ENCODE measurements at regions not wholly inside any gene's neighbourhood (a gene's known extent, or its start where the extent isn't known, plus 50 kb on each side); places are given as distances from the start of the nearest gene placed in this dataset.
A peak's percentile ranks its signal among the peaks of the same experiment; 100 is the strongest.
"Not testable (repeated sequence)": the region's sequence is repeated elsewhere in the genome, so short reads cannot be mapped to it uniquely, and the experiment has no call there.

DNA sequence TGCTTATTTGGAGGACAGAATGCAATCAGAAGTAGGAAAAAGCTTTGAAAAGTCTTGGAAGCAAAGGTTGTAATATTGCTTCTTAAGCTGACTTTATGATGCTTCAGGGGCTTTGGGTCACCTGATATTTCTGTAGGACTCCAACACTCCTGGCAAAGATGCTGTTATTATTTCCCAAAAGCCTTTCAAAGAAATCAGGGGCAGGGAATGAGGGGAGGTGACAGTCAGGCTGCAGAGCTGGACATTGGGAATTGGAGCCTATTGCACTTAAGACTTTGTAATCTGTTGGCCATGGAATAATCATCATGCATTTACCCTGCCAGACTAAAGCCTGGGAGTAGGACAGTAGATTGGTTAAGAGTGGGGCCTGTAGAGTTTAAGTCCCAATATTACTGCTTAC, 168.3 kb upstream of the IL12B start:
- DNase-seq (ENCODE audit: low read depth, low spot score) = no peak

GRCh38 chr5:159502116-159502515, 171.8 kb upstream of the IL12B start:
- DNase-seq (ENCODE audit: low read depth, low spot score) = not testable (repeated sequence)

DNA sequence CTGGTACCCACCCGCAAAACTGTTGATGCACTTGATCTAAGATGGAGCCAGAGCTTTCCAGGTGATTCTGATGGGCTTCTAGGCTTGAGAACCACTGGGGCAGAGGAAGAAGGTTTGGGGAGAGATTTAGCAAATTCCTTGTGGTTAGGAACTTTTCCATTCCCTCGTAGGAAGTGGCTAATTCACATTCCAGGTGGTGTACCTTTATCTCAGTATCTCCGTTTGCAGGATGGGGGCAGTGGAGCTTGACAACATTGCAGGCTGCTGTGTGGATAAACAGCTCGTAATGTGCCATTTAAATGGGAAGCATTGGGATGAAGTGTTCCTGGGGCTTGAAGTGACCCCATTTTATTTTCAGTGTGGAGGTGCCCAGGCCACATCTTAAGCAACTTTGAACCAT, 172.9 kb upstream of the IL12B start:
- peak; percentile 15 for DNase-seq (ENCODE audit: low read depth, low spot score)

- no peak for DNase-seq (ENCODE audit: low read depth, low spot score)
Measured at GRCh38 chr5:159504106-159504856, 174.0 kb upstream of the IL12B start.

- peak; percentile 79 for DNase-seq (ENCODE audit: low read depth, low spot score)
Measured at GRCh38 chr5:159504857-159505304, 174.6 kb upstream of the IL12B start.

GRCh38 chr5:159507055-159507454, 176.8 kb upstream of the IL12B start:
- DNase-seq (ENCODE audit: low read depth, low spot score) = no peak

GRCh38 chr5:159507661-159508060, 177.4 kb upstream of the IL12B start:
- DNase-seq (ENCODE audit: low read depth, low spot score) = no peak

- DNase-seq (ENCODE audit: low read depth, low spot score) = no peak
Measured at GRCh38 chr5:159508344-159508743, 178.1 kb upstream of the IL12B start.

- DNase-seq (ENCODE audit: low read depth, low spot score) = no peak
Measured at GRCh38 chr5:159509002-159509660, 178.8 kb upstream of the IL12B start.

DNA sequence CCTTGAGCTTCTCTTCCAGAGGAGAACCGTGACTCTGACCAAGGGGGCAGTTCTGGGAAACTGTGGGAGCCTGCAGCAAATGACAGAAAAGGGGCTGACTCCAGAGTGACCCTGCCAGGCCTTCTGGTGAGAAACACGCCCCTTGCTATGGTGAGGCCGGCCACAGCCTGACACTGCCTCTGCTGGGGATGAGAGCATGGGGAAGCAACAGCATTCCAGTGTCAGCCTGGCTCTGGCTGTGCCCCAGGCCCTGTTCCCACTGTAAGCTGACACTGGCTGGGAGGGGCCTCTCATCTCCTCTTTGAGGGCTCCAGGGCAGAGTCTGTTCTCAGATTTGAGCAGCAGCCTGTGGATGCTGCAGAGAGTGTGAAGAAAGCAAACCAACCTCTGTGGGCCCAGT, 180.0 kb upstream of the IL12B start:
- DNase-seq (ENCODE audit: low read depth, low spot score) = peak; percentile 89

DNA sequence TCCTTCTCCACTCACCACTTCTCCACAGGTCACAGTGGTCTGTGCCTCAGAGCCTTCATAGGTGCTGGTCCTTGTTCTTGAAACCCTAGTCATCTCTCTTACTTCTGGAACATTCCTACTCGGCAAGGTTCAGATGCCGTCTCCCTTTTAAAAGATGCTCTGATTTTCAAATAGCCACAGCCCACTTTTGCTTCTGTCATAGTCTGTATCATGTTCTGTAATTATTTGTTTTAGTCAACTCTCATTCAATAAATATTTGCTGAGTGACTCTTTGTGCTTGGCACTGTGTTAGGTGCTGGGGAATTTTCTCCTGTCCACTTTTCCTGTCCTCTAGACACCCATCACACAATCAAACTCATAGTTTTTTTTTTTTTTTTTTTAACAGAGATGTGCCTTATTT, 181.3 kb upstream of the IL12B start:
- no peak for DNase-seq (ENCODE audit: low read depth, low spot score)

- no peak for DNase-seq (ENCODE audit: low read depth, low spot score)
Measured at GRCh38 chr5:159512064-159512463, 181.8 kb upstream of the IL12B start.

GRCh38 chr5:159514229-159514810, 184.0 kb upstream of the IL12B start:
- no peak for DNase-seq (ENCODE audit: low read depth, low spot score)

DNA sequence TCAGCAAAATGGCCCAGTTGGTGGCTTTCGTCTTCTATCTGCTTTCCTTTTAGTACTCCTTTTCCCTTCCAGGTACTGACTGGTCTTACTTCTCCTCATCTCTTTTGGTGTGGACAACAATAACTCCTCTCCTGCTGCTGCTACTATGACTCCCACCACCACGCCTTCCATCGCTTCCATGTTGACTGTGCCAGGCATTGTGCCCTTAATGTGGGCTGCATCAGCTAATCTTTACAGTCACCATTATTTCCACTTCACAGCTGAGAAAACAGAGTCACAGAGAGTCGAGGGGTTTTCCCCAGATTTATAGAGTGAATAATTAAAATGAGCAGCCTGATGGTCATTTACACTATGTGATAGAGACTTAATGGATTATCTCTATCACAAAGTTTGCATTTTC, 184.9 kb upstream of the IL12B start:
- no peak for DNase-seq (ENCODE audit: low read depth, low spot score)

DNA sequence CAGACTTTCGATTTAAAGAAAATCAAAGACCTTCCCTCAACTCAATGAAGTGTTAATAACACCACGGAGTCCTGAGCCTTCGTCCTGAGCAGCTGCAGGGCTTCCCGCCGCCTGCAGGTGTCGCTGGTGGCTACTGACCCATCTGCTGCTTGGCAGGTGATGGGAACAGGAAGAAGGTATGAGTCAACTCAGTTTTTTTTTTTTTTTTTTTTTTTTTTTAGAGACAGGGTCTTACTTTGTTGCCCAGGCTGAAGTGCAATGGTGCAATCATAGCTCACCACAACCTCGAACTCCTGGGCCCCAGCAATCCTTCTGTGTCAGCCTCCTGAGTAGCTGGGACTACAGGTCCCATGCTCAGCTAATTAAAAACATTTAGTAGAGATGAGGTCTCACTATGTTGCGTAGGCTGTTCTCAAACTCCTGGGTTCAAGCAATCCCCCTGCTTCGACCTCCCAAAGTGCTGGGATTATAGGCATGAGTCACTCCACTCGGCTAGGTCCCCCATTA, 185.7 kb upstream of the IL12B start:
- DNase-seq (ENCODE audit: low read depth, low spot score) = peak; percentile 87

- peak; percentile 91 for DNase-seq (ENCODE audit: low read depth, low spot score)
Measured at GRCh38 chr5:159518371-159518770, 188.1 kb upstream of the IL12B start.

DNA sequence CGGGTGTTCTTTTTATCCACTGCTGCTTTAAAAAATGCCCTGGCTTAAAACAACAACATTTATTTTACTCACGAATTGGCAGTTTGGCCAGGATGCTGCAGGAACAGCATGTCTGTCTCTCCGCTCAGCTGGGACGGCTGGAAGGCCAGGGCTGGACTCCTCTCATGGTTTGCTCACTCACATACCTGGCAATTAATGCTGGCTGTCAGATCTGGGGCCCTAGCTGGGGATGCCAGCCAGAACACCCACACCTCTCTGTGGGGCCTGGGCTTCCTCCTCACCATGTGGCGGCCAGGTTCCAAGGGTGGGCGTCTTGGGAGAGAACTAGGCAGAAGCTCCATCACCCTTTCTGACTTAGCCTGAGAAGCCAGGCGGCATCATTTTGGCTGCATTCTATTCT, 189.1 kb upstream of the IL12B start:
- DNase-seq (ENCODE audit: low read depth, low spot score) = peak; percentile 24

DNA sequence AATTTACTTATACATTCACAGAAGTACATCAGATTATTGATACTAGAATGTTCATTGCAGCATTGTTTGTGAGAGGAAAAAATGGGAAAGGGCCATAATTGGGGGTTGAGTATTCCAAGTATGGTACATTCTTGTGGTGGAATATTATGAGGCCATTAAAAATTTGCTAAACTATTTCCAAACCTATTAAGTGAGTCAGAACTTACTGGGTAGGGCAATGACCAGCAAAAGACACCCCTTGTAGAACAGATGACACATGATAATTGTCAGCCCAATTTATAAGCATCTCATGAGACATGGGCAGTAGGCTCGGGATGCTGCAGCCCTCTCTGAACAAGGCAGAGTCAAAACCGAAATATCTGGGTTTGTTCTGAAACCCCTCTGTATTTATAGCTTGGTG, 192.6 kb upstream of the IL12B start:
- DNase-seq (ENCODE audit: low read depth, low spot score) = no peak

DNA sequence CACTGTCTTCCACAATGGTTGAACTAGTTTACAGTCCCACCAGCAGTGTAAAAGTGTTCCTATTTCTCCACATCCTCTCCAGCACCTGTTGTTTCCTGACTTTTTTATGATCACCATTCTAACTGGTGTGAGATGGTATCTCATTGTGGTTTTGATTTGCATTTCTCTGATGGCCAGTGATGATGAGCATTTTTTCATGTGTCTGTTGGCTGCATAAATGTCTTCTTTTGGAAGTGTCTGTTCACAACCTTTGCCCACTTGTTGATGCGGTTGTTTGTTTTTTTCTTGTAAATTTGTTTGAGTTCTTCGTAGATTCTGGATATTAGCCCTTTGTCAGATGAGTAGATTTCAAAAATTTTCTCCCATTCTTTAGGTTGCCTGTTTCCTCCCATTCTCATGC, 194.0 kb upstream of the IL12B start:
- DNase-seq (ENCODE audit: low read depth, low spot score) = not testable (repeated sequence)

DNA sequence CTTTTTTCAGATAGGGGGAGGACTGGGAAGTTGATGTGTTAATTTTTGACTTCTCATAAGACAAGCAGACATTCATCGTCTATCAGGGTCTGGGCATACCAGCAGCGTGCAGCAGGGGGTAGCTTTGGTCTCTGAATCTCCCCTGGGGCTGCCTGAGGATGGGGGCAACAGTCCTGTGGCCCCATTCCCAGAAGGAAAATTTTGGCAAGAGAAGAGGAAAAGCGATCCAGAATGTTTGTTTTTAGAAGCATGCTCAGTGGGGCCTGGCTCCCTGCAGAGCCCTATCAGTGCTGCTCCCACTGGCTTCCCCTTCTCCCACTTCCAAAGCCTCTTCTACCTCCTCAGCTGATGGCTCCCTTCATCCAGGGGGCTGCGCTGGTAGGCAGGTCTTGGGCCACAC, 194.8 kb upstream of the IL12B start:
- peak; percentile 71 for DNase-seq (ENCODE audit: low read depth, low spot score)

DNA sequence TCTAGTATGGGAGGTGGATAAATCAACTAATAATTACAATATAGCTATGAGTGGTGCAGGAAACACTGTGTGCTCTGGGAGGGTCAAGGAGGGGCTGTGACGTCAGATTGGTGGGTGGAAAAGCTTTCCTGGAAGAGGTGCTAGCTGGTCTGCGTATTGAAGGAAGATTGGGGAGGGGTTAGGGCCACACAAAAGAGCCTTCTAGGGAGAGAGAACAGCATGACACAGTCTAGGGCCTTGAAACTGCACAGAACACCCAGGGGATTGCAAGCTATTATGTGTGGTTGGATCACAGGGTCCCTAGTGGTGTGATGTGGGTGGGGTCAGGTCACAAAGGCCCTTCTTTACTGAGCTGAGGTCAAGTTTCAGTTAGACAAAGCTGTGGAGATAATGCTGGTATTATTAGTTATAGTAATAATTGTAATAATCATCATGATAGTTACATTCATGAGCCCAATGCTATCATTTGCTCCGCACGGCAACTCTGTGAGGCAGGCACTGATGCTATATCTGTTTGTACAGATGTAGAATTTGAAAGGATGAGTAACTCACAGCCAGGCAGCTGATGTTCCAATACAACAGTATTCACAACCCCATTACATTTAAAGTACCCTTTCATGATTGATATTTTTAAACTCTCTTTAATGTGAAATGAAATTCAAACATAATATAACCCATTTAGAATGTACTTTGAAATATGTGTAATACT, 197.4 kb upstream of the IL12B start:
- DNase-seq (ENCODE audit: low read depth, low spot score) = no peak

GRCh38 chr5:159531554-159532105, 201.3 kb upstream of the IL12B start:
- no peak for DNase-seq (ENCODE audit: low read depth, low spot score)

Measured in astrocyte of the hippocampus (primary cell).